HL-60 (cell line): ENCODE measurements at regions not wholly inside any gene's neighbourhood (a gene's known extent, or its start where the extent isn't known, plus 50 kb on each side); places are given as distances from the start of the nearest gene placed in this dataset.

ENCODE experiments used
- DNase-seq, 2 experiments: peaks; one replicate each; pipeline ENCODE4 v3.0.0-alpha.2; 2010 to 2020; ENCODE audit warnings: low read depth in 1 of 2, low spot score in 1 of 2
- H3K27ac ChIP-seq: fragments of 250-450 bp; sonication (Bioruptor Pico); replicated peaks from 2 replicates; pipeline ENCODE4 v1.5.1; 2020; ENCODE audit warnings: mild to moderate bottlenecking, moderate library complexity
- H3K27me3 ChIP-seq: fragments of 250-450 bp; sonication (Bioruptor Pico); 2 replicates; pipeline ENCODE4 v1.5.1; 2021; ENCODE audit warnings: mild to moderate bottlenecking, moderate library complexity; ENCODE audit not compliant: insufficient read depth, poor library complexity, severe bottlenecking
- H3K4me3 ChIP-seq: replicated peaks from 2 replicates; pipeline ENCODE4 v1.5.1; 2011; ENCODE audit warnings: mild to moderate bottlenecking, control low read depth, low read length; ENCODE audit not compliant: insufficient read depth
- CTCF ChIP-seq: IDR thresholded peaks from one replicate; pipeline ENCODE4 v1.5.1; 2011; ENCODE audit warnings: low read length, control low read depth, inconsistent platforms; ENCODE audit not compliant: insufficient read depth
- GABPA ChIP-seq: IDR thresholded peaks from 2 replicates; pipeline ENCODE4 v1.6.1; 2012; ENCODE audit warnings: low read depth
- POLR2AphosphoS5 ChIP-seq: IDR thresholded peaks from 2 replicates; pipeline ENCODE4 v1.6.1; 2012; ENCODE audit warnings: low read depth
- REST ChIP-seq: IDR thresholded peaks from 2 replicates; pipeline ENCODE4 v1.6.1; 2012; ENCODE audit warnings: low read depth; ENCODE audit not compliant: insufficient replicate concordance
- SPI1 ChIP-seq: IDR thresholded peaks from 2 replicates; pipeline ENCODE4 v1.6.1; 2012; ENCODE audit warnings: low read depth, mild to moderate bottlenecking, borderline replicate concordance

GRCh38 chr6:27777614-27778355, 134.4 kb downstream of the OR2B2 start:
- TF ChIP-seq CTCF (no peak), POLR2AphosphoS5 (no peak), REST (no peak), SPI1 (no peak), GABPA (no peak)
- H3K27me3 ChIP-seq, result no peaks in the 10 kb centered on the region
- no peak overlapping the region for H3K27ac ChIP-seq
- H3K4me3 ChIP-seq, result no peak overlapping the region
- no peak for DNase-seq

- no peak for DNase-seq
- TF ChIP-seq SPI1 (no peak), CTCF (no peak), GABPA (no peak), POLR2AphosphoS5 (no peak), REST (no peak)
- Histone ChIP-seq H3K4me3 (no peak overlapping the region), H3K27me3 (no peaks in the 10 kb centered on the region), H3K27ac (no peak overlapping the region)
Measured at GRCh38 chr6:27777126-27777525, 135.1 kb downstream of the OR2B2 start.

- Histone ChIP-seq H3K27ac (no peak overlapping the region), H3K27me3 (no peaks in the 10 kb centered on the region), H3K4me3 (no peak overlapping the region)
- no peak for DNase-seq
- TF ChIP-seq SPI1, result no peak
- TF ChIP-seq CTCF, result no peak
Measured at GRCh38 chr6:27776504-27776903, 135.7 kb downstream of the OR2B2 start.

GRCh38 chr6:27775796-27776184, 136.4 kb downstream of the OR2B2 start:
- Histone ChIP-seq H3K27me3 (no peaks in the 10 kb centered on the region), H3K4me3 (no peak overlapping the region), H3K27ac (no peak overlapping the region)
- no peak for TF ChIP-seq CTCF
- TF ChIP-seq GABPA, result no peak
- TF ChIP-seq REST, result no peak
- no peak for TF ChIP-seq POLR2AphosphoS5
- no peak for TF ChIP-seq SPI1
- no peak for DNase-seq
